Endothelial cell of umbilical vein (primary cell): ENCODE measurements at regions not wholly inside any gene's neighbourhood (a gene's known extent, or its start where the extent isn't known, plus 50 kb on each side); places are given as distances from the start of the nearest gene placed in this dataset.

Experiments used
- BruUV-seq: library from RNA; stranded (reverse); fragments of 400-500 nt; replicated peaks from 2 replicates; lab custom pipeline; 2021; lab: Mats Ljungman, UMichigan
- CTCF ChIA-PET: fragments of 300-600, 350-600 bp; sonication (Branson Sonifier 250); formaldehyde crosslinking; loops from one replicate; lab custom pipeline; 2021; ENCODE audit warnings: antibody characterized with exemption, inconsistent platforms; lab: Charles Lee
- POLR2A ChIA-PET: fragments of 300-600, 350-600 bp; sonication (Branson Sonifier 250); formaldehyde crosslinking; loops from one replicate; lab custom pipeline; 2021; ENCODE audit warnings: antibody characterized with exemption, inconsistent platforms; lab: Charles Lee
- DNase-seq: peaks from one replicate; pipeline ENCODE4 v3.0.0-alpha.2; 2011; ENCODE audit warnings: low read depth, low spot score
- FAIRE-seq: peaks from 2 replicates; lab custom pipeline; 2011; peaks lifted over from hg19 to GRCh38; lab: Jason Lieb, UNC
- H2AFZ ChIP-seq: 2 replicates; pipeline ENCODE4 v1.6.0; 2012; ENCODE audit warnings: low read depth, low read length, control low read depth, inconsistent platforms
- H3K27ac ChIP-seq: 2 replicates; pipeline ENCODE4 v1.5.1; 2011; ENCODE audit warnings: low read depth, mild to moderate bottlenecking, control low read depth, low read length, moderate library complexity; ENCODE audit not compliant: insufficient read depth
- H3K27me3 ChIP-seq, 2 experiments: 2 replicates each; pipeline versions ENCODE4 v1.6.0 to v1.6.1; 2011; ENCODE audit warnings: low read length in 2 of 2, mixed read lengths in 1 of 2; ENCODE audit not compliant: control insufficient read depth in 2 of 2, insufficient read depth in 2 of 2
- H3K36me3 ChIP-seq, 2 experiments: 2 replicates in 1 of 2; 3 replicates in 1 of 2; pipeline ENCODE4 v1.5.1; 2011; ENCODE audit warnings: low read length in 2 of 2, mild to moderate bottlenecking in 1 of 2, moderate library complexity in 1 of 2; ENCODE audit not compliant: control insufficient read depth in 2 of 2, insufficient read depth in 2 of 2; ENCODE audit errors: extremely low read depth in 1 of 2
- H3K4me1 ChIP-seq: 3 replicates; pipeline ENCODE4 v1.5.1; 2011; ENCODE audit warnings: mild to moderate bottlenecking, low read length; ENCODE audit not compliant: control insufficient read depth, insufficient read depth; ENCODE audit errors: extremely low read depth
- H3K4me2 ChIP-seq: 2 replicates; pipeline ENCODE4 v1.6.1; 2011; ENCODE audit warnings: low read length, control low read depth, mixed read lengths; ENCODE audit not compliant: insufficient read depth
- H3K4me3 ChIP-seq, 3 experiments: fragments of 200-600 bp in 1 of 3; sonication (generic), shearing (Covaris generic) in 1 of 3; replicated peaks in 1 of 3; 2 replicates each; pipeline ENCODE4 v1.5.1; 2011 to 2016; ENCODE audit warnings: control low read depth in 3 of 3, low read length in 3 of 3, mild to moderate bottlenecking in 2 of 3, inconsistent platforms in 1 of 3, low read depth in 1 of 3, moderate library complexity in 1 of 3; ENCODE audit not compliant: insufficient read depth in 1 of 3
- H3K79me2 ChIP-seq: 2 replicates; pipeline ENCODE4 v1.6.0; 2012; ENCODE audit warnings: low read length, inconsistent platforms; ENCODE audit not compliant: control insufficient read depth, insufficient read depth
- H3K9ac ChIP-seq: replicated peaks from 2 replicates; pipeline ENCODE3; 2011; ENCODE audit warnings: low read length, control low read depth; ENCODE audit not compliant: insufficient read depth; ENCODE audit errors: extremely low read depth
- H3K9me1 ChIP-seq: replicated peaks from 3 replicates; pipeline ENCODE4 v1.6.0; 2011; ENCODE audit warnings: mild to moderate bottlenecking, low read length; ENCODE audit not compliant: control insufficient read depth, insufficient read depth; ENCODE audit errors: extremely low read depth
- H3K9me3 ChIP-seq: replicated peaks from 2 replicates; pipeline ENCODE4 v1.5.1; 2012; ENCODE audit warnings: low read length, inconsistent platforms; ENCODE audit not compliant: control insufficient read depth, insufficient read depth
- H4K20me1 ChIP-seq: replicated peaks from 2 replicates; pipeline ENCODE3; 2011; ENCODE audit warnings: mild to moderate bottlenecking, low read length; ENCODE audit not compliant: control insufficient read depth, insufficient read depth; ENCODE audit errors: extremely low read depth
- CTCF ChIP-seq, 2 donors: IDR thresholded peaks; 1 replicate in 1 of 2; 2 replicates in 1 of 2; pipeline ENCODE4 v1.5.1; 2011; ENCODE audit warnings: low read length in 2 of 2, mild to moderate bottlenecking in 2 of 2, moderate library complexity in 2 of 2, control low read depth in 1 of 2, inconsistent platforms in 1 of 2, low read depth in 1 of 2; ENCODE audit not compliant: insufficient read depth in 1 of 2; ENCODE audit errors: extremely low read depth in 1 of 2
- EZH2 ChIP-seq: IDR thresholded peaks from 2 replicates; pipeline ENCODE4 v1.6.1; 2012; ENCODE audit warnings: borderline replicate concordance, low read depth, mild to moderate bottlenecking, moderate library complexity, low read length, inconsistent platforms; ENCODE audit not compliant: severe bottlenecking
- FOS ChIP-seq: IDR thresholded peaks from 2 replicates; pipeline ENCODE4 v1.6.1; 2011; ENCODE audit warnings: mild to moderate bottlenecking, low read length, moderate library complexity, borderline replicate concordance; ENCODE audit not compliant: insufficient read depth
- GATA2 ChIP-seq: IDR thresholded peaks from 2 replicates; pipeline ENCODE4 v1.7.0; 2011; ENCODE audit warnings: low read depth, mild to moderate bottlenecking, moderate library complexity, mixed read lengths, low read length; ENCODE audit not compliant: insufficient read length, insufficient read depth
- JUN ChIP-seq: IDR thresholded peaks from 2 replicates; pipeline ENCODE4 v1.6.1; 2011; ENCODE audit warnings: borderline replicate concordance, low read depth; ENCODE audit not compliant: insufficient read length, insufficient read depth
- MAX ChIP-seq: IDR thresholded peaks from 2 replicates; pipeline ENCODE4 v1.6.1; 2011; ENCODE audit not compliant: insufficient read depth, insufficient read length
- MYC ChIP-seq: IDR thresholded peaks from one replicate; pipeline ENCODE4 v1.6.1; 2011; ENCODE audit warnings: mild to moderate bottlenecking, low read depth, low read length
- POLR2A ChIP-seq: IDR thresholded peaks from 2 replicates; pipeline ENCODE4 v1.6.1; 2012; ENCODE audit warnings: low read depth, mild to moderate bottlenecking, control low read depth, low read length
- POLR2AphosphoS5 ChIP-seq: IDR thresholded peaks from 2 replicates; pipeline ENCODE4 v1.6.1; 2012; ENCODE audit warnings: low read depth, mild to moderate bottlenecking, control low read depth, low read length, moderate library complexity; ENCODE audit not compliant: insufficient read depth
- dilution Hi-C: fragments of 300-500 bp; cut with MboI; formaldehyde crosslinking; loops from one replicate; pipeline ENCODE4 v1.15.0; 2019; ENCODE audit warnings: low sequenced_read_pairs; ENCODE audit not compliant: extremely low pct_ligation_motif_present
- intact Hi-C: fragments of 100-400 bp; cut with micrococcal nuclease; formaldehyde crosslinking; loops from one replicate; pipeline ENCODE4 v1.10.0; 2022

- Histone ChIP-seq H3K4me1 (peaks cover 5% of the 10 kb centered on the region), H3K4me3 (no peak overlapping the region), H2AFZ (no peak overlapping the region), H3K79me2 (no peaks in the 10 kb centered on the region), H3K36me3 (no peaks in the 10 kb centered on the region), H3K4me2 (no peak overlapping the region), H3K9me1 (no peaks in the 10 kb centered on the region), H3K27me3 (peaks cover 0 to 2% of the 10 kb centered on the region in 2 experiments), H3K27ac (no peak overlapping the region), H3K9me3 (no peaks in the 10 kb centered on the region), H4K20me1 (no peaks in the 10 kb centered on the region), H3K9ac (no peak overlapping the region)
- no peak for DNase-seq
- TF ChIP-seq CTCF (IDR thresholded peaks at IDR 0.05; ENCODE audit: extremely low read depth in 1 of 2, insufficient read depth in 1 of 2, low read depth in 1 of 2, low read length in 2 of 2) = no peak
- TF ChIP-seq EZH2 = no peak
- no peak for TF ChIP-seq MAX
- intact Hi-C loops (no loop called here), dilution Hi-C loops (no loop called here)
- ChIA-PET CTCF (no interaction called here), POLR2A (no interaction called here)
- no TSS peak for BruUV-seq
- FAIRE-seq = no peak
Observed at GRCh38 chr4:13912966-13913365, 285.4 kb upstream of the BOD1L1 start.

GRCh38 chr4:13917015-13917414, 289.5 kb upstream of the BOD1L1 start:
- H3K9ac ChIP-seq = no peak overlapping the region
- TF ChIP-seq MAX = no peak
- TF ChIP-seq FOS = no peak
- TF ChIP-seq MYC = no peak
- TF ChIP-seq GATA2 = no peak
- no peak for TF ChIP-seq POLR2A
- TF ChIP-seq JUN = no peak
- TF ChIP-seq EZH2 = no peak
- TF ChIP-seq CTCF (IDR thresholded peaks at IDR 0.05; ENCODE audit: extremely low read depth in 1 of 2, insufficient read depth in 1 of 2, low read depth in 1 of 2, low read length in 2 of 2) = no peak
- no peak for TF ChIP-seq POLR2AphosphoS5
- H3K4me2 ChIP-seq = no peak overlapping the region
- no peaks in the 10 kb centered on the region for H4K20me1 ChIP-seq
- no peaks in the 10 kb centered on the region for H3K9me1 ChIP-seq
- no peak overlapping the region for H2AFZ ChIP-seq
- ChIA-PET CTCF (interaction anchor here (1.9 kb wide), 1 partner anchor 9 kb away, joined by 4 read pairs; no protein-coding TSS in a partner anchor), POLR2A (no interaction called here)
- H3K9me3 ChIP-seq = no peaks in the 10 kb centered on the region
- H3K4me3 ChIP-seq = no peak overlapping the region
- H3K27ac ChIP-seq = no peak overlapping the region
- dilution Hi-C loops = no loop called here
- DNase-seq (no peak), FAIRE-seq (no peak)
- BruUV-seq = no TSS peak
- intact Hi-C loops = no loop called here
- H3K79me2 ChIP-seq = no peaks in the 10 kb centered on the region
- H3K36me3 ChIP-seq = no peaks in the 10 kb centered on the region
- peaks cover 7% of the 10 kb centered on the region for H3K4me1 ChIP-seq
- peaks cover 0 to 2% of the 10 kb centered on the region in 2 experiments for H3K27me3 ChIP-seq
